ENCODE measurements at regions not wholly inside any gene's neighbourhood (a gene's known extent, or its start where the extent isn't known, plus 50 kb on each side); places are given as distances from the start of the nearest gene placed in this dataset.

- TF ChIP-seq CTCF (IDR thresholded peaks at IDR 0.05; ENCODE audit: unreplicated experiment), result no peak
- Mint-ChIP-seq H3K36me3 (ENCODE audit: insufficient read depth) (peaks cover 4% of the 10 kb centered on the region), H3K4me1 (ENCODE audit: low read depth) (no peaks in the 10 kb centered on the region), H3K27me3 (no peaks in the 10 kb centered on the region), H3K9me3 (ENCODE audit: low read depth) (peaks cover 11% of the 10 kb centered on the region), H3K4me3 (ENCODE audit: low read depth) (no peak overlapping the region), H3K27ac (no peak overlapping the region)
- DNase-seq (ENCODE audit: low spot score, unreplicated experiment), result no peak
Observed at GRCh38 chr2:150144546-150145298, 342.7 kb downstream of the RND3 start.

- H3K4me1 Mint-ChIP-seq (ENCODE audit: low read depth), result no peaks in the 10 kb centered on the region
Observed at GRCh38 chr2:150143087-150143536, 344.4 kb downstream of the RND3 start.

GRCh38 chr2:150142561-150142960, 344.9 kb downstream of the RND3 start:
- Mint-ChIP-seq H3K36me3 (ENCODE audit: insufficient read depth) (peaks cover 4% of the 10 kb centered on the region), H3K27ac (no peak overlapping the region)
- TF ChIP-seq CTCF (IDR thresholded peaks at IDR 0.05; ENCODE audit: unreplicated experiment), result no peak

More at GRCh38 chr2:150143087-150143536, 344.4 kb downstream of the RND3 start:
- Mint-ChIP-seq H3K27ac (no peak overlapping the region), H3K36me3 (ENCODE audit: insufficient read depth) (peaks cover 4% of the 10 kb centered on the region), H3K9me3 (ENCODE audit: low read depth) (peaks cover 11% of the 10 kb centered on the region), H3K4me3 (ENCODE audit: low read depth) (no peak overlapping the region), H3K27me3 (peaks cover 4% of the 10 kb centered on the region)
- DNase-seq (ENCODE audit: low spot score, unreplicated experiment), result no peak
- TF ChIP-seq CTCF (IDR thresholded peaks at IDR 0.05; ENCODE audit: unreplicated experiment), result no peak

GRCh38 chr2:150141226-150142001, 346.1 kb downstream of the RND3 start:
- peaks cover 8% of the 10 kb centered on the region for H3K9me3 Mint-ChIP-seq (ENCODE audit: low read depth)
- peaks cover 1% of the 10 kb centered on the region for H3K36me3 Mint-ChIP-seq (ENCODE audit: insufficient read depth)
- no peaks in the 10 kb centered on the region for H3K4me1 Mint-ChIP-seq (ENCODE audit: low read depth)
- H3K4me3 Mint-ChIP-seq (ENCODE audit: low read depth), result no peak overlapping the region
- TF ChIP-seq CTCF (IDR thresholded peaks at IDR 0.05; ENCODE audit: unreplicated experiment), result no peak
- H3K27me3 Mint-ChIP-seq, result peaks cover 7% of the 10 kb centered on the region
- no peak overlapping the region for H3K27ac Mint-ChIP-seq
- no peak for DNase-seq (ENCODE audit: low spot score, unreplicated experiment)

More at GRCh38 chr2:150142561-150142960, 344.9 kb downstream of the RND3 start:
- Mint-ChIP-seq H3K4me1 (ENCODE audit: low read depth) (no peaks in the 10 kb centered on the region), H3K4me3 (ENCODE audit: low read depth) (no peak overlapping the region), H3K27me3 (peaks cover 7% of the 10 kb centered on the region), H3K9me3 (ENCODE audit: low read depth) (peaks cover 11% of the 10 kb centered on the region)
- DNase-seq (ENCODE audit: low spot score, unreplicated experiment), result no peak

- Mint-ChIP-seq H3K4me3 (ENCODE audit: low read depth) (no peak overlapping the region), H3K9me3 (ENCODE audit: low read depth) (peaks cover 2% of the 10 kb centered on the region), H3K4me1 (ENCODE audit: low read depth) (no peaks in the 10 kb centered on the region)
Observed at GRCh38 chr2:150140777-150141176, 346.7 kb downstream of the RND3 start.

More at GRCh38 chr2:150140777-150141176, 346.7 kb downstream of the RND3 start:
- H3K27ac Mint-ChIP-seq, result no peak overlapping the region
- peaks cover 7% of the 10 kb centered on the region for H3K27me3 Mint-ChIP-seq
- no peaks in the 10 kb centered on the region for H3K36me3 Mint-ChIP-seq (ENCODE audit: insufficient read depth)
- no peak for TF ChIP-seq CTCF (IDR thresholded peaks at IDR 0.05; ENCODE audit: unreplicated experiment)
- DNase-seq (ENCODE audit: low spot score, unreplicated experiment), result no peak
